OCI-LY1 (cell line): ENCODE measurements at regions not wholly inside any gene's neighbourhood (a gene's known extent, or its start where the extent isn't known, plus 50 kb on each side); places are given as distances from the start of the nearest gene placed in this dataset.
"Not testable (repeated sequence)": the region's sequence is repeated elsewhere in the genome, so short reads cannot be mapped to it uniquely, and the experiment has no call there.

Experiments used
- H2AFZ ChIP-seq: fragments of 200-600 bp; sonication (generic), shearing (Covaris generic); 2 replicates; pipeline ENCODE4 v1.6.0; 2014; ENCODE audit warnings: antibody characterized with exemption, mild to moderate bottlenecking, low read length
- H3F3A ChIP-seq: fragments of 200-600 bp; sonication (generic), shearing (Covaris generic); 2 replicates; pipeline ENCODE4 v1.6.0; 2014; ENCODE audit warnings: mild to moderate bottlenecking, antibody characterized with exemption, low read length, moderate library complexity; ENCODE audit not compliant: insufficient read depth
- H3K27ac ChIP-seq: fragments of 200-600 bp; sonication (generic); 2 replicates; pipeline ENCODE4 v1.5.1; 2014; ENCODE audit warnings: low read length, mixed run types, mild to moderate bottlenecking, low read depth; ENCODE audit not compliant: poor library complexity, severe bottlenecking
- H3K27me3 ChIP-seq: fragments of 200-600 bp; sonication (generic); 2 replicates; pipeline ENCODE4 v1.6.0; 2014; ENCODE audit warnings: antibody characterized with exemption, mild to moderate bottlenecking, low read length, moderate library complexity; ENCODE audit not compliant: insufficient read depth
- H3K36me3 ChIP-seq: fragments of 200-600 bp; sonication (generic); 2 replicates; pipeline ENCODE4 v1.6.1; 2014; ENCODE audit warnings: mild to moderate bottlenecking, antibody characterized with exemption, low read length, moderate library complexity, mixed read lengths; ENCODE audit not compliant: insufficient read depth
- H3K4me1 ChIP-seq: fragments of 200-600 bp; sonication (generic); 2 replicates; pipeline ENCODE4 v1.5.1; 2014; ENCODE audit warnings: mild to moderate bottlenecking, low read length, moderate library complexity; ENCODE audit not compliant: insufficient read depth, severe bottlenecking
- H3K4me2 ChIP-seq: fragments of 200-600 bp; sonication (generic), shearing (Covaris generic); 2 replicates; pipeline ENCODE4 v1.6.1; 2014; ENCODE audit warnings: low read length
- H3K4me3 ChIP-seq: fragments of 200-600 bp; sonication (generic); 2 replicates; pipeline ENCODE4 v1.5.1; 2014; ENCODE audit warnings: low read length, low read depth, mild to moderate bottlenecking, mixed read lengths; ENCODE audit not compliant: poor library complexity, severe bottlenecking
- H3K79me2 ChIP-seq: fragments of 200-600 bp; shearing (Covaris generic); 2 replicates; pipeline ENCODE4 v1.6.1; 2016; ENCODE audit warnings: mixed run types, low read length, mixed read lengths; ENCODE audit not compliant: insufficient read depth
- H3K9ac ChIP-seq: fragments of 200-600 bp; sonication (generic), shearing (Covaris generic); 2 replicates; pipeline ENCODE4 v1.6.1; 2014; ENCODE audit warnings: mild to moderate bottlenecking, low read length, mixed read lengths
- H3K9me2 ChIP-seq: fragments of 200-600 bp; sonication (generic), shearing (Covaris generic); 2 replicates; pipeline ENCODE4 v1.6.1; 2014; ENCODE audit warnings: low read depth, mild to moderate bottlenecking, low read length, mixed read lengths
- H3K9me3 ChIP-seq: fragments of 200-600 bp; shearing (Covaris generic); 2 replicates; pipeline ENCODE4 v1.6.1; 2014; ENCODE audit warnings: low read length, mixed read lengths
- H4K20me1 ChIP-seq: fragments of 200-600 bp; sonication (generic), shearing (Covaris generic); 2 replicates; pipeline ENCODE4 v1.6.0; 2016; ENCODE audit warnings: mild to moderate bottlenecking, low read length; ENCODE audit not compliant: insufficient read depth
- CTCF ChIP-seq: fragments of 200-600 bp; sonication (generic), shearing (Covaris generic); IDR thresholded peaks from 2 replicates; pipeline ENCODE4 v1.5.1; 2017; ENCODE audit warnings: mild to moderate bottlenecking, antibody characterized with exemption, low read length, moderate library complexity, mixed read lengths
- EZH2 ChIP-seq: fragments of 200-600 bp; sonication (generic), shearing (Covaris generic); IDR thresholded peaks from 2 replicates; pipeline ENCODE4 v1.8.0; 2017; ENCODE audit warnings: borderline replicate concordance, mixed run types, mild to moderate bottlenecking, antibody characterized with exemption, low read length, moderate library complexity, mixed read lengths

GRCh38 chr4:77251751-77252150 is 94.7 kb downstream of the CCNG2 start:
- no peaks in the 10 kb centered on the region for H3F3A ChIP-seq
- H3K79me2 ChIP-seq = no peaks in the 10 kb centered on the region
- H3K9ac ChIP-seq = no peak overlapping the region
- H3K27ac ChIP-seq = no peak overlapping the region
- H3K9me2 ChIP-seq = no peaks in the 10 kb centered on the region
- H3K4me3 ChIP-seq = no peak overlapping the region
- H3K4me2 ChIP-seq = no peak overlapping the region
- no peaks in the 10 kb centered on the region for H3K36me3 ChIP-seq
- no peaks in the 10 kb centered on the region for H4K20me1 ChIP-seq
- TF ChIP-seq CTCF (no peak), EZH2 (no peak)
- H3K9me3 ChIP-seq = no peaks in the 10 kb centered on the region
- H2AFZ ChIP-seq = no peak overlapping the region
- H3K4me1 ChIP-seq = no peaks in the 10 kb centered on the region
- H3K27me3 ChIP-seq = no peaks in the 10 kb centered on the region; the same call in 1 of the 2 replicates

DNA sequence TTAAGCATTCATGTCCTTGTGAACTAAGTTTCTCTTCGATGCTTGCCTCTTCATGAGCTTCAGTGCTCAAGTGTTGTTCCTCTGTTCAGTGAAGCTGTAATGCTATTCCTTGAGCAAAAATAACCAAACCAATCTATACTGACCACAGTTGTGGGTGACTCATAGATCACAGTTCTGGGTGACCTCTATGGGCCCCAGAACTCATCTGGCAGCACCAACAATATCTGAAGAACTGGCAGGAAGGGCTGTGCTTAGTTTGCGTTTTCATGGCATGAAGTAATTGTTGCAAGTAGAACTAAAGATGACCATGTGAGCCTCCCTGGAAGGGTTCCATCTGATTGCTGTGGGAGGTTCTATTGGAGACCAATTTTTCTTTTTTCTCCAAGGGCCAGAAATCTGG is 106.2 kb downstream of the CCNG2 start:
- Histone ChIP-seq H3K27ac (no peak overlapping the region), H3F3A (no peaks in the 10 kb centered on the region), H3K9ac (no peak overlapping the region), H3K36me3 (no peaks in the 10 kb centered on the region), H3K79me2 (no peaks in the 10 kb centered on the region), H3K4me1 (no peaks in the 10 kb centered on the region), H3K4me2 (no peak overlapping the region), H3K4me3 (no peak overlapping the region), H3K27me3 (no peaks in the 10 kb centered on the region), H2AFZ (no peak overlapping the region), H4K20me1 (no peaks in the 10 kb centered on the region), H3K9me2 (no peaks in the 10 kb centered on the region), H3K9me3 (no peaks in the 10 kb centered on the region)
- TF ChIP-seq EZH2 (no peak), CTCF (no peak)

- H3K79me2 ChIP-seq, H3F3A ChIP-seq, H2AFZ ChIP-seq, H3K9me2 ChIP-seq, H3K9me3 ChIP-seq, H3K4me2 ChIP-seq, H3K27me3 ChIP-seq, H3K4me1 ChIP-seq, H3K36me3 ChIP-seq, H3K27ac ChIP-seq, H3K9ac ChIP-seq, H3K4me3 ChIP-seq, H4K20me1 ChIP-seq: not testable (repeated sequence)
These were observed 107.0 kb downstream of the CCNG2 start for GRCh38 chr4:77263976-77264375.

GRCh38 chr4:77264826-77265225 is 107.8 kb downstream of the CCNG2 start:
- Histone ChIP-seq H3K79me2 (no peaks in the 10 kb centered on the region), H3K27ac (no peak overlapping the region), H2AFZ (no peak overlapping the region), H3K9ac (no peak overlapping the region), H3K4me1 (no peaks in the 10 kb centered on the region), H4K20me1 (no peaks in the 10 kb centered on the region), H3K36me3 (no peaks in the 10 kb centered on the region), H3F3A (no peaks in the 10 kb centered on the region), H3K4me2 (no peak overlapping the region), H3K9me3 (no peaks in the 10 kb centered on the region), H3K27me3 (peaks cover 3% of the 10 kb centered on the region; the same call in 1 of the 2 replicates), H3K9me2 (no peaks in the 10 kb centered on the region), H3K4me3 (no peak overlapping the region)
- TF ChIP-seq CTCF (no peak), EZH2 (no peak)
